IMR-90 (cell line): ENCODE measurements at regions not wholly inside any gene's neighbourhood (a gene's known extent, or its start where the extent isn't known, plus 50 kb on each side); places are given as distances from the start of the nearest gene placed in this dataset.

Experiments used
- ATAC-seq: fragments of 200-7000 bp; cut with Tn5 transposase; 2 replicates; pipeline ENCODE4 v1.9.1; 2020; ENCODE audit warnings: low read depth, mild to moderate bottlenecking, moderate library complexity
- BruUV-seq: library from RNA; stranded (reverse); fragments of 400-500 nt; replicated peaks from 2 replicates; lab custom pipeline; 2021; lab: Mats Ljungman, UMichigan
- CTCF ChIA-PET: fragments of 300-600 bp; formaldehyde crosslinking; extraction: SDS; loops from one replicate; lab custom pipeline; 2021; ENCODE audit warnings: antibody characterized with exemption; lab: Yijun Ruan, JAX
- POLR2A ChIA-PET: fragments of 300-600 bp; sonication (Branson Sonifier 250); formaldehyde crosslinking; loops from one replicate; lab custom pipeline; 2022; ENCODE audit warnings: antibody characterized with exemption; ENCODE audit not compliant: unreplicated experiment; lab: Charles Lee
- DNase-seq: peaks from one replicate; pipeline ENCODE4 v3.0.0; 2013
- H2AFZ ChIP-seq: replicated peaks from 2 replicates; pipeline ENCODE3; 2013; ENCODE audit warnings: low read length, mild to moderate bottlenecking; ENCODE audit not compliant: poor library complexity
- H2AK5ac ChIP-seq: 2 replicates; pipeline ENCODE4 v1.6.1; 2013; ENCODE audit warnings: low read depth, low read length, inconsistent platforms
- H2AK9ac ChIP-seq: replicated peaks from 2 replicates; pipeline ENCODE3; 2013; ENCODE audit warnings: mild to moderate bottlenecking, low read depth, low read length, moderate library complexity; ENCODE audit not compliant: poor library complexity
- H2BK120ac ChIP-seq: 2 replicates; pipeline ENCODE4 v1.6.1; 2013; ENCODE audit warnings: low read depth, low read length, inconsistent platforms
- H2BK15ac ChIP-seq: 3 replicates; pipeline ENCODE4 v1.6.1; 2013; ENCODE audit warnings: low read depth, low read length, inconsistent platforms
- H2BK20ac ChIP-seq: 2 replicates; pipeline ENCODE4 v1.6.1; 2013; ENCODE audit warnings: low read depth, mild to moderate bottlenecking, inconsistent platforms, low read length, moderate library complexity
- H2BK5ac ChIP-seq: 2 replicates; pipeline ENCODE4 v1.6.1; 2013; ENCODE audit warnings: mild to moderate bottlenecking, low read depth, low read length, inconsistent platforms; ENCODE audit not compliant: poor library complexity, severe bottlenecking
- H3K14ac ChIP-seq: replicated peaks from 2 replicates; pipeline ENCODE4 v1.6.1; 2013; ENCODE audit warnings: low read depth, low read length, inconsistent platforms
- H3K18ac ChIP-seq: 2 replicates; pipeline ENCODE4 v1.6.1; 2013; ENCODE audit warnings: low read depth, low read length, control low read depth
- H3K23ac ChIP-seq: 2 replicates; pipeline ENCODE4 v1.6.1; 2013; ENCODE audit warnings: low read depth, low read length, inconsistent platforms
- H3K27ac ChIP-seq: 2 replicates; pipeline ENCODE4 v1.5.1; 2013; ENCODE audit warnings: mild to moderate bottlenecking, control low read depth, low read length; ENCODE audit not compliant: insufficient read depth
- H3K27me3 ChIP-seq: 2 replicates; pipeline ENCODE4 v1.6.1; 2013; ENCODE audit warnings: low read length; ENCODE audit not compliant: control insufficient read depth, insufficient read depth
- H3K36me3 ChIP-seq: 2 replicates; pipeline ENCODE4 v1.6.1; 2013; ENCODE audit warnings: low read length, mixed read lengths; ENCODE audit not compliant: control insufficient read depth, insufficient read depth
- H3K4ac ChIP-seq: 2 replicates; pipeline ENCODE4 v1.6.1; 2013; ENCODE audit warnings: low read depth, low read length, inconsistent platforms
- H3K4me1 ChIP-seq: 2 replicates; pipeline ENCODE4 v1.6.1; 2013; ENCODE audit warnings: low read length, mixed read lengths; ENCODE audit not compliant: control insufficient read depth, insufficient read depth
- H3K4me2 ChIP-seq: 2 replicates; pipeline ENCODE4 v1.6.1; 2013; ENCODE audit warnings: low read depth, mild to moderate bottlenecking, control low read depth, low read length, moderate library complexity
- H3K4me3 ChIP-seq: 2 replicates; pipeline ENCODE4 v1.5.1; 2013; ENCODE audit warnings: low read depth, mild to moderate bottlenecking, control low read depth, low read length, moderate library complexity; ENCODE audit not compliant: insufficient read depth
- H3K56ac ChIP-seq: 2 replicates; pipeline ENCODE4 v1.6.1; 2013; ENCODE audit warnings: low read length, inconsistent platforms; ENCODE audit not compliant: insufficient read depth; ENCODE audit errors: extremely low read depth
- H3K79me1 ChIP-seq, 2 experiments: 2 replicates each; pipeline ENCODE4 v1.6.1; 2013; ENCODE audit warnings: low read length in 2 of 2, inconsistent platforms in 1 of 2, low read depth in 1 of 2
- H3K9ac ChIP-seq: 2 replicates; pipeline ENCODE4 v1.6.1; 2013; ENCODE audit warnings: low read depth, low read length, control low read depth
- H3K9me1 ChIP-seq: 2 replicates; pipeline ENCODE4 v1.6.1; 2013; ENCODE audit warnings: low read length, inconsistent platforms; ENCODE audit not compliant: insufficient read depth
- H3K9me3 ChIP-seq: 2 replicates; pipeline ENCODE4 v1.6.1; 2013; ENCODE audit warnings: low read length; ENCODE audit not compliant: control insufficient read depth, insufficient read depth
- H4K20me1 ChIP-seq: 2 replicates; pipeline ENCODE4 v1.6.1; 2013; ENCODE audit warnings: low read length, inconsistent platforms; ENCODE audit not compliant: insufficient read depth
- H4K5ac ChIP-seq: 2 replicates; pipeline ENCODE4 v1.6.1; 2013; ENCODE audit warnings: mild to moderate bottlenecking, low read depth, low read length, control low read depth
- H4K8ac ChIP-seq, 2 experiments: 2 replicates each; pipeline ENCODE4 v1.6.1; 2013; ENCODE audit warnings: low read depth in 2 of 2, low read length in 2 of 2, control low read depth in 1 of 2, inconsistent platforms in 1 of 2
- H4K91ac ChIP-seq: 2 replicates; pipeline ENCODE4 v1.6.1; 2013; ENCODE audit warnings: low read depth, low read length, inconsistent platforms; ENCODE audit not compliant: insufficient read depth
- BHLHE40 ChIP-seq: fragments of 150-350 bp; IDR thresholded peaks from 2 replicates; pipeline ENCODE4 v1.6.1; 2016; ENCODE audit warnings: mild to moderate bottlenecking, low read depth, low read length
- CTCF ChIP-seq: conservative IDR thresholded peaks from 2 replicates; pipeline ENCODE4 v1.5.1; 2012; ENCODE audit warnings: mild to moderate bottlenecking, low read depth, low read length, improper control_type of control experiment
- ELK1 ChIP-seq: fragments of 150-350 bp; IDR thresholded peaks from 2 replicates; pipeline ENCODE4 v1.6.1; 2016; ENCODE audit warnings: low read depth, mild to moderate bottlenecking, low read length, moderate library complexity, borderline replicate concordance
- FOS ChIP-seq: fragments of 150-350 bp; IDR thresholded peaks from 2 replicates; pipeline ENCODE4 v1.6.1; 2016; ENCODE audit warnings: low read depth, low read length
- MAZ ChIP-seq: IDR thresholded peaks from 2 replicates; pipeline ENCODE4 v1.6.1; 2012; ENCODE audit warnings: low read depth, mild to moderate bottlenecking, low read length, improper control_type of control experiment, moderate library complexity, borderline replicate concordance
- RAD21 ChIP-seq: IDR thresholded peaks from 2 replicates; pipeline ENCODE4 v1.6.1; 2012; ENCODE audit warnings: low read length, improper control_type of control experiment
- RCOR1 ChIP-seq: IDR thresholded peaks from 2 replicates; pipeline ENCODE4 v1.6.1; 2012; ENCODE audit warnings: mild to moderate bottlenecking, low read length, improper control_type of control experiment; ENCODE audit not compliant: insufficient replicate concordance
- RFX5 ChIP-seq: IDR thresholded peaks from 2 replicates; pipeline ENCODE4 v1.8.0; 2012; ENCODE audit warnings: low read depth, mild to moderate bottlenecking, low read length, moderate library complexity
- WGBS, 2 experiments: methylation state at CpG; one replicate each; pipeline versions ENCODE4 v1.1.5 to v1.1.7; 2013; ENCODE audit warnings: missing lambda C conversion rate in 2 of 2; ENCODE audit not compliant: insufficient read length in 1 of 2; ENCODE audit errors: extremely low coverage in 2 of 2; 5-methylcytosine and 5-hydroxymethylcytosine counted together
- dilution Hi-C: fragments of 300-500 bp; cut with HindIII; formaldehyde crosslinking; loops from one replicate; pipeline ENCODE4 v1.14.3; 2018; ENCODE audit warnings: low sequenced_read_pairs; ENCODE audit not compliant: unreplicated experiment
- in situ Hi-C: fragments of 300-500 bp; cut with MboI; formaldehyde crosslinking; loops from 3 replicates; pipeline ENCODE4 v1.14.3; 2019; ENCODE audit warnings: low sequenced_read_pairs, inconsistent platforms, mixed read lengths
- intact Hi-C: fragments of 100-400 bp; cut with micrococcal nuclease; formaldehyde crosslinking; loops from 2 replicates; pipeline ENCODE4 v1.10.0; 2022

- no peak for TF ChIP-seq CTCF
Measured at GRCh38 chr3:35966629-35967464, 327.5 kb downstream of the ARPP21 start (continued).

- H3K14ac ChIP-seq: no peak overlapping the region
- no peak overlapping the region for H4K91ac ChIP-seq
- H4K8ac ChIP-seq: no peak overlapping the region
- ChIA-PET CTCF (no interaction called here), POLR2A (no interaction called here)
- no peak overlapping the region for H3K56ac ChIP-seq
- H4K5ac ChIP-seq: no peak overlapping the region
- H2AK9ac ChIP-seq: no peak overlapping the region
- dilution Hi-C loops (no loop called here), in situ Hi-C loops (loop anchor here (5.0 kb wide), 1 partner anchor 729 kb away; no protein-coding TSS in a partner anchor), intact Hi-C loops (loop anchor here (5.0 kb wide), 2 partner anchors 634 to 899 kb away; no protein-coding TSS in a partner anchor)
- no peak overlapping the region for H2AK5ac ChIP-seq
- H3K9ac ChIP-seq: no peak overlapping the region
- H3K79me1 ChIP-seq: no peaks in the 10 kb centered on the region
- H3K9me3 ChIP-seq: no peaks in the 10 kb centered on the region
- no peaks in the 10 kb centered on the region for H3K27me3 ChIP-seq
- no peaks in the 10 kb centered on the region for H3K36me3 ChIP-seq
- H3K4ac ChIP-seq: no peak overlapping the region
- no CpG with 5 or more reads among the region's 1 CpG for WGBS, 2 experiments
- no peak overlapping the region for H3K4me3 ChIP-seq
- DNase-seq: no peak
- H3K27ac ChIP-seq: no peak overlapping the region
- ATAC-seq: no peak
- H2BK120ac ChIP-seq: no peak overlapping the region
- H2BK5ac ChIP-seq: no peak overlapping the region
- TF ChIP-seq RFX5 (no peak), FOS (no peak), RAD21 (no peak), MAZ (no peak), BHLHE40 (no peak), RCOR1 (no peak), ELK1 (no peak)
- no peaks in the 10 kb centered on the region for H3K9me1 ChIP-seq
- H4K20me1 ChIP-seq: no peaks in the 10 kb centered on the region
- no peak overlapping the region for H3K18ac ChIP-seq
- no peak overlapping the region for H2BK20ac ChIP-seq
- no TSS peak for BruUV-seq
- no peaks in the 10 kb centered on the region for H3K4me1 ChIP-seq
- H2AFZ ChIP-seq: no peak overlapping the region
- H3K23ac ChIP-seq: no peak overlapping the region
- H3K4me2 ChIP-seq: no peak overlapping the region
- no peak overlapping the region for H2BK15ac ChIP-seq
Measured at GRCh38 chr3:35968043-35968622, 328.8 kb downstream of the ARPP21 start.
